ENCODE measurements at regions not wholly inside any gene's neighbourhood (a gene's known extent, or its start where the extent isn't known, plus 50 kb on each side); places are given as distances from the start of the nearest gene placed in this dataset.

GRCh38 chr22:49417833-49418232, 409.8 kb downstream of the BRD1 start:
- no peak for TF ChIP-seq KLF12 (CRISPR knock-in tag; IDR thresholded peaks at IDR 0.05; ENCODE audit: borderline replicate concordance)
- no peak for TF ChIP-seq ZNF337 (CRISPR knock-in tag; IDR thresholded peaks at IDR 0.05; ENCODE audit: borderline replicate concordance, low read depth)
- TF ChIP-seq TARDBP (CRISPR knock-in tag; IDR thresholded peaks at IDR 0.05), result no peak
- no peak for TF ChIP-seq SCMH1 (CRISPR knock-in tag; IDR thresholded peaks at IDR 0.05; ENCODE audit: borderline replicate concordance)
- TF ChIP-seq CBX1 (IDR thresholded peaks at IDR 0.05; ENCODE audit: low read depth), result no peak
- TF ChIP-seq ZZZ3 (CRISPR knock-in tag; IDR thresholded peaks at IDR 0.05; ENCODE audit: borderline replicate concordance), result no peak
- no peak for TF ChIP-seq ZNF253 (CRISPR knock-in tag; IDR thresholded peaks at IDR 0.05; ENCODE audit: borderline replicate concordance)
- no peak for TF ChIP-seq ZBTB8A (CRISPR knock-in tag; IDR thresholded peaks at IDR 0.05; ENCODE audit: borderline replicate concordance, low read depth)
- no peak for TF ChIP-seq ZNF256 (CRISPR knock-in tag; conservative IDR thresholded peaks at IDR 0.05)
- no peak for TF ChIP-seq MED13 (CRISPR knock-in tag; IDR thresholded peaks at IDR 0.05)
- no peak for TF ChIP-seq ZMYM3 (CRISPR knock-in tag; IDR thresholded peaks at IDR 0.05)
- TF ChIP-seq ZNF44 (CRISPR knock-in tag; IDR thresholded peaks at IDR 0.05), result no peak
- TF ChIP-seq FIP1L1 (IDR thresholded peaks at IDR 0.05; ENCODE audit: borderline replicate concordance, insufficient read depth, low read depth, low read length), result no peak
- TF ChIP-seq FOXO4 (CRISPR knock-in tag; conservative IDR thresholded peaks at IDR 0.05), result no peak
- no peak for TF ChIP-seq ZNF20 (CRISPR knock-in tag; IDR thresholded peaks at IDR 0.05)
- TF ChIP-seq ZNF563 (CRISPR knock-in tag; IDR thresholded peaks at IDR 0.05), result no peak
- no peak for TF ChIP-seq AGO2 (optimal IDR thresholded peaks at IDR 0.05; ENCODE audit: low read depth, low read length)
- no peak for TF ChIP-seq ATF3 (CRISPR knock-in tag; IDR thresholded peaks at IDR 0.05)
- TF ChIP-seq PHB2 (IDR thresholded peaks at IDR 0.05; ENCODE audit: partially characterized antibody), result no peak
- no peak for TF ChIP-seq POLR2AphosphoS5 (IDR thresholded peaks at IDR 0.05; ENCODE audit: low read depth, low read length)

More at GRCh38 chr22:49417833-49418232, 409.8 kb downstream of the BRD1 start:
- FAIRE-seq (no peak), DNase-seq (ENCODE audit: low spot score) (no peak), ATAC-seq (no peak)
- Histone ChIP-seq H3K9ac (ENCODE audit: insufficient read depth, low read depth, low read length) (no peak overlapping the region), H3K9me3 (ENCODE audit: low read length) (no peaks in the 10 kb centered on the region), H3K4me1 (ENCODE audit: insufficient read depth, low read length) (no peaks in the 10 kb centered on the region), H3K79me2 (ENCODE audit: insufficient read depth, low read length) (no peaks in the 10 kb centered on the region), H3K27ac (ENCODE audit: extremely low read length, insufficient read depth, low read length) (no peak overlapping the region), H3K27me3 (ENCODE audit: control insufficient read depth in 1 of 2, insufficient read depth in 2 of 2, low read length in 2 of 2) (peaks cover 6 to 39% of the 10 kb centered on the region in 2 experiments; a peak in 4 of 5 replicates), H2AFZ (ENCODE audit: low read length) (no peak overlapping the region), H3K4me3 (replicated peaks in 1 of 3; ENCODE audit: insufficient read depth in 1 of 3, low read depth in 2 of 3, low read length in 3 of 3) (no peak overlapping the region), H3K36me3 (replicated peaks in 1 of 2; ENCODE audit: control insufficient read depth in 1 of 2, insufficient read depth in 2 of 2, low read length in 2 of 2) (no peaks in the 10 kb centered on the region), H4K20me1 (ENCODE audit: insufficient read depth, low read length) (no peaks in the 10 kb centered on the region), H3K4me2 (ENCODE audit: low read depth, low read length) (no peak overlapping the region)
- WGBS (ENCODE audit: low lambda C conversion rate), result 14% methylated on average over 13 of the region's 13 CpGs
- CTCF ChIA-PET (ENCODE audit: low intra/inter-chr PET ratio, low total read pairs), result no interaction called here
- no TSS peak for BruUV-seq (replicated peaks)
- POLR2A ChIA-PET, result no interaction called here
- intact Hi-C loops (cut with micrococcal nuclease; ENCODE audit: unreplicated experiment) (no loop called here), in situ Hi-C loops (cut with HindIII; ENCODE audit: extremely low pct_ligation_motif_present, low pct_unique_long_range_greater_than_20kb) (no loop called here)

All from HepG2 (cell line).